HL-60 (cell line): ENCODE measurements at regions not wholly inside any gene's neighbourhood (a gene's known extent, or its start where the extent isn't known, plus 50 kb on each side); places are given as distances from the start of the nearest gene placed in this dataset.

ENCODE experiments used
- GABPA ChIP-seq: IDR thresholded peaks from 2 replicates; pipeline ENCODE4 v1.6.1; 2012; ENCODE audit warnings: low read depth
- POLR2AphosphoS5 ChIP-seq: IDR thresholded peaks from 2 replicates; pipeline ENCODE4 v1.6.1; 2012; ENCODE audit warnings: low read depth
- SPI1 ChIP-seq: IDR thresholded peaks from 2 replicates; pipeline ENCODE4 v1.6.1; 2012; ENCODE audit warnings: low read depth, mild to moderate bottlenecking, borderline replicate concordance
- TF ChIP-seq, protein P1 (sequence below): IDR thresholded peaks from one replicate; pipeline ENCODE4 v1.5.1; 2011; ENCODE audit warnings: low read length, control low read depth, inconsistent platforms; ENCODE audit not compliant: insufficient read depth

DNA sequence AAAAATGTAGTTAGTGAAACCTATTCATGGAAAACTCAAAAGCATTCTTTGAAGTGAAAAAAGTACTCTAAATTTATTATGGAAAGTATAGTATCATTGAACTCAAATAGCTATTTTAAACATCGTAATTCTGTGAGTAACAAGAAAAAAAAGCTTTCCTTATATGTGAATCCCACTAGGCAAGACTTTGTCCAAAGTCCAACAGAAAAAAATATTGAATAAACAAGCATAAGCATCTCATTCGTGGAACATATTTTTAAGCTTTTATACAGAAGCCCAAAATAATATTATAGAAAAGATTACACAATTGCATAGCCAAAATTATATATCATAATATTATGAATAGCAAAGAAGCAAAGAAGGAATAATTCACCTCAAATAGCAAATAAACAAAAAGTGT lies 79.4 kb upstream of the IFNE start:
- TF ChIP-seq, protein P1, sequence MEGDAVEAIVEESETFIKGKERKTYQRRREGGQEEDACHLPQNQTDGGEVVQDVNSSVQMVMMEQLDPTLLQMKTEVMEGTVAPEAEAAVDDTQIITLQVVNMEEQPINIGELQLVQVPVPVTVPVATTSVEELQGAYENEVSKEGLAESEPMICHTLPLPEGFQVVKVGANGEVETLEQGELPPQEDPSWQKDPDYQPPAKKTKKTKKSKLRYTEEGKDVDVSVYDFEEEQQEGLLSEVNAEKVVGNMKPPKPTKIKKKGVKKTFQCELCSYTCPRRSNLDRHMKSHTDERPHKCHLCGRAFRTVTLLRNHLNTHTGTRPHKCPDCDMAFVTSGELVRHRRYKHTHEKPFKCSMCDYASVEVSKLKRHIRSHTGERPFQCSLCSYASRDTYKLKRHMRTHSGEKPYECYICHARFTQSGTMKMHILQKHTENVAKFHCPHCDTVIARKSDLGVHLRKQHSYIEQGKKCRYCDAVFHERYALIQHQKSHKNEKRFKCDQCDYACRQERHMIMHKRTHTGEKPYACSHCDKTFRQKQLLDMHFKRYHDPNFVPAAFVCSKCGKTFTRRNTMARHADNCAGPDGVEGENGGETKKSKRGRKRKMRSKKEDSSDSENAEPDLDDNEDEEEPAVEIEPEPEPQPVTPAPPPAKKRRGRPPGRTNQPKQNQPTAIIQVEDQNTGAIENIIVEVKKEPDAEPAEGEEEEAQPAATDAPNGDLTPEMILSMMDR: no peak
- TF ChIP-seq GABPA (no peak), SPI1 (no peak), POLR2AphosphoS5 (no peak)
